GM12878 (cell line): ENCODE measurements at regions not wholly inside any gene's neighbourhood (a gene's known extent, or its start where the extent isn't known, plus 50 kb on each side); places are given as distances from the start of the nearest gene placed in this dataset.

Source experiments
- ATAC-seq: fragments of 200-7000 bp; cut with Tn5 transposase; 3 replicates; pipeline ENCODE4 v1.9.1; 2020; ENCODE audit warnings: mild to moderate bottlenecking, moderate library complexity
- BruUV-seq: library from RNA; stranded (reverse); fragments of 400-500 nt; replicated peaks from 2 replicates; lab custom pipeline; 2021; lab: Mats Ljungman, UMichigan
- CTCF ChIA-PET: fragments of 300-600 bp; sonication (Branson Sonifier 250); formaldehyde crosslinking; extraction: SDS; loops from one replicate; lab custom pipeline; 2021; ENCODE audit warnings: inconsistent platforms; lab: Yijun Ruan, JAX
- POLR2A ChIA-PET: fragments of 350-600 bp; formaldehyde crosslinking; extraction: SDS; loops from one replicate; lab custom pipeline; 2021; ENCODE audit warnings: inconsistent platforms; lab: Charles Lee
- RAD21 ChIA-PET: fragments of 300-600 bp; sonication (Branson Sonifier 250); formaldehyde crosslinking; loops from one replicate; lab custom pipeline; 2023; ENCODE audit warnings: antibody characterized with exemption; ENCODE audit not compliant: unreplicated experiment; lab: Charles Lee
- SMC1A ChIA-PET: fragments of 300-600 bp; sonication (Branson Sonifier 250); formaldehyde crosslinking; loops from one replicate; lab custom pipeline; 2023; ENCODE audit not compliant: unreplicated experiment, uncharacterized antibody; lab: Charles Lee
- DNase-seq: peaks from one replicate; pipeline ENCODE4 v3.0.0-alpha.2; 2011; ENCODE audit warnings: low read depth, low spot score
- FAIRE-seq: peaks from 3 replicates; lab custom pipeline; 2011; peaks lifted over from hg19 to GRCh38; lab: Jason Lieb, UNC
- H2AFZ ChIP-seq: 2 replicates; pipeline ENCODE4 v1.6.0; 2011; ENCODE audit warnings: low read depth, low read length, control low read depth; ENCODE audit not compliant: control insufficient read depth
- H3K27ac ChIP-seq: 2 replicates; pipeline ENCODE4 v1.5.1; 2011; ENCODE audit warnings: control low read depth; ENCODE audit not compliant: control insufficient read depth, insufficient read depth
- H3K27me3 ChIP-seq, 2 experiments: replicated peaks in 1 of 2; 2 replicates each; pipeline versions ENCODE4 v1.6.0 to v1.6.1; 2011; ENCODE audit warnings: low read length in 1 of 2; ENCODE audit not compliant: control insufficient read depth in 2 of 2, insufficient read depth in 2 of 2
- H3K36me3 ChIP-seq, 2 experiments: 2 replicates each; pipeline ENCODE4 v1.5.1; 2011; ENCODE audit warnings: low read length in 1 of 2; ENCODE audit not compliant: control insufficient read depth in 2 of 2, insufficient read depth in 2 of 2
- H3K4me1 ChIP-seq: 2 replicates; pipeline ENCODE4 v1.6.1; 2011; ENCODE audit warnings: mild to moderate bottlenecking, low read length, moderate library complexity, mixed read lengths; ENCODE audit not compliant: control insufficient read depth, insufficient read depth
- H3K4me2 ChIP-seq: 2 replicates; pipeline ENCODE4 v1.6.0; 2011; ENCODE audit warnings: control low read depth; ENCODE audit not compliant: control insufficient read depth, insufficient read depth
- H3K4me3 ChIP-seq: fragments of 200-600 bp; sonication (generic); 2 replicates; pipeline ENCODE4 v1.5.1; 2016
- H3K79me2 ChIP-seq: 2 replicates; pipeline ENCODE4 v1.6.0; 2011; ENCODE audit warnings: low read length; ENCODE audit not compliant: control insufficient read depth, insufficient read depth
- H3K9ac ChIP-seq: 2 replicates; pipeline ENCODE4 v1.8.0; 2011; ENCODE audit warnings: low read length, control low read depth, mixed read lengths; ENCODE audit not compliant: control insufficient read depth, insufficient read depth
- H3K9me3 ChIP-seq: replicated peaks from 3 replicates; pipeline ENCODE4 v1.5.1; 2011; ENCODE audit warnings: mild to moderate bottlenecking, low read length; ENCODE audit not compliant: control insufficient read depth, insufficient read depth
- H4K20me1 ChIP-seq: 2 replicates; pipeline ENCODE4 v1.6.0; 2011; ENCODE audit not compliant: control insufficient read depth, insufficient read depth
- BMI1 ChIP-seq: fragments of 450-650 bp; IDR thresholded peaks from 2 replicates; pipeline ENCODE4 v1.6.1; 2016; ENCODE audit warnings: mild to moderate bottlenecking, moderate library complexity, borderline replicate concordance
- CEBPB ChIP-seq, 2 experiments: fragments of 150-350 bp in 1 of 2; IDR thresholded peaks; 2 replicates each; pipeline ENCODE4 v1.6.1; 2012 to 2014; ENCODE audit warnings: low read depth in 2 of 2, low read length in 2 of 2, borderline replicate concordance in 1 of 2, inconsistent platforms in 1 of 2
- EGR1 ChIP-seq, 2 experiments: IDR thresholded peaks; 1 replicate in 1 of 2; 2 replicates in 1 of 2; pipeline ENCODE4 v1.6.1; 2011 to 2012; ENCODE audit warnings: low read depth in 2 of 2, low read length in 2 of 2, borderline replicate concordance in 1 of 2, mild to moderate bottlenecking in 1 of 2, moderate library complexity in 1 of 2
- IKZF2 ChIP-seq, 2 experiments: fragments of 450-650 bp; IDR thresholded peaks; 2 replicates each; pipeline ENCODE4 v1.6.1; 2017; ENCODE audit warnings: mild to moderate bottlenecking in 2 of 2, moderate library complexity in 2 of 2
- IRF3 ChIP-seq: fragments of 450-650 bp; IDR thresholded peaks from 2 replicates; pipeline ENCODE4 v1.6.1; 2014; ENCODE audit warnings: mild to moderate bottlenecking
- JUND ChIP-seq: IDR thresholded peaks from 2 replicates; pipeline ENCODE4 v1.6.1; 2012; ENCODE audit warnings: low read depth, mild to moderate bottlenecking, low read length, improper control_type of control experiment, moderate library complexity
- KAT2A ChIP-seq: conservative IDR thresholded peaks from 2 replicates; pipeline ENCODE4 v1.6.1; 2011; ENCODE audit warnings: low read depth, low read length; ENCODE audit not compliant: control insufficient read depth
- MYC ChIP-seq: IDR thresholded peaks from 2 replicates; pipeline ENCODE4 v1.6.1; 2011; ENCODE audit warnings: mild to moderate bottlenecking, low read length, moderate library complexity, inconsistent platforms; ENCODE audit not compliant: insufficient read depth, insufficient replicate concordance, insufficient read length, severe bottlenecking
- NFYA ChIP-seq: IDR thresholded peaks from 2 replicates; pipeline ENCODE4 v1.6.1; 2011; ENCODE audit warnings: low read depth, mild to moderate bottlenecking, low read length, improper control_type of control experiment, borderline replicate concordance
- NFYB ChIP-seq: IDR thresholded peaks from 2 replicates; pipeline ENCODE4 v1.6.1; 2011; ENCODE audit warnings: low read depth, mild to moderate bottlenecking, low read length, improper control_type of control experiment, moderate library complexity; ENCODE audit not compliant: insufficient read depth
- RCOR1 ChIP-seq: conservative IDR thresholded peaks from 2 replicates; pipeline ENCODE4 v1.6.1; 2012; ENCODE audit warnings: low read depth, low read length, improper control_type of control experiment
- SIN3A ChIP-seq: IDR thresholded peaks from 2 replicates; pipeline ENCODE4 v1.6.1; 2012; ENCODE audit warnings: low read depth, low read length, improper control_type of control experiment
- SPI1 ChIP-seq: IDR thresholded peaks from 2 replicates; pipeline ENCODE4 v1.6.1; 2011; ENCODE audit warnings: low read depth, mild to moderate bottlenecking, low read length, moderate library complexity, borderline replicate concordance; ENCODE audit not compliant: insufficient read depth
- WGBS: methylation state at CpG from one replicate; pipeline ENCODE4 v1.1.6; 2016; ENCODE audit warnings: low lambda C conversion rate; ENCODE audit not compliant: insufficient replicate concordance, insufficient coverage; ENCODE audit errors: missing lambda C conversion rate; 5-methylcytosine and 5-hydroxymethylcytosine counted together
- in situ Hi-C: fragments of 300-500 bp; cut with MboI; formaldehyde crosslinking; loops from 9 replicates; pipeline ENCODE4 v1.14.3; 2018; ENCODE audit warnings: mixed read lengths
- intact Hi-C: fragments of 100-400 bp; cut with micrococcal nuclease; formaldehyde crosslinking; loops from one replicate; pipeline ENCODE4 v1.14.2; 2022; ENCODE audit not compliant: unreplicated experiment

- Histone ChIP-seq H3K4me2 (no peak overlapping the region), H3K9ac (no peak overlapping the region), H3K27me3 (no peaks in the 10 kb centered on the region), H3K9me3 (no peaks in the 10 kb centered on the region), H3K4me3 (no peak overlapping the region), H3K79me2 (no peaks in the 10 kb centered on the region), H4K20me1 (no peaks in the 10 kb centered on the region), H3K36me3 (no peaks in the 10 kb centered on the region), H3K27ac (no peak overlapping the region), H2AFZ (no peak overlapping the region), H3K4me1 (no peaks in the 10 kb centered on the region)
- no TSS peak for BruUV-seq
- CTCF ChIA-PET = no interaction called here
- DNase-seq (no peak), ATAC-seq (no peak), FAIRE-seq (no peak)
- TF ChIP-seq SIN3A = no peak
- intact Hi-C loops (no loop called here), in situ Hi-C loops (no loop called here)
- RAD21 ChIA-PET = no interaction called here
- SMC1A ChIA-PET = interaction anchor here (0.6 to 0.7 kb wide), 2 partner anchors 167 to 243 kb away, joined by 3 to 4 read pairs; no protein-coding TSS in a partner anchor
- POLR2A ChIA-PET = no interaction called here
- 24% methylated on average over 3 of the region's 3 CpGs for WGBS
Observed at GRCh38 chr12:61137677-61138414, 1122.4 kb upstream of the USP15 start.

- Histone ChIP-seq H3K36me3 (no peaks in the 10 kb centered on the region), H3K4me3 (no peak overlapping the region), H3K9ac (no peak overlapping the region), H2AFZ (no peak overlapping the region), H3K9me3 (no peaks in the 10 kb centered on the region), H3K79me2 (no peaks in the 10 kb centered on the region), H4K20me1 (no peaks in the 10 kb centered on the region), H3K27me3 (no peaks in the 10 kb centered on the region), H3K4me2 (no peak overlapping the region), H3K27ac (no peak overlapping the region)
- no peak for DNase-seq
- CTCF ChIA-PET = no interaction called here
- FAIRE-seq = no peak
- SMC1A ChIA-PET = no interaction called here
- RAD21 ChIA-PET = no interaction called here
- BruUV-seq = no TSS peak
- POLR2A ChIA-PET = no interaction called here
- no peak for ATAC-seq
- TF ChIP-seq RCOR1 (no peak), IRF3 (no peak), CEBPB (IDR thresholded peaks at IDR 0.05; ENCODE audit: borderline replicate concordance in 1 of 2, low read depth in 2 of 2, low read length in 2 of 2) (no peak), NFYA (no peak), KAT2A (no peak), NFYB (no peak), MYC (no peak), JUND (no peak), SPI1 (no peak), IKZF2 (IDR thresholded peaks at IDR 0.05) (no peak), EGR1 (IDR thresholded peaks at IDR 0.05; ENCODE audit: borderline replicate concordance in 1 of 2, low read depth in 2 of 2, low read length in 2 of 2) (no peak), BMI1 (no peak)
- TF ChIP-seq, all 136 proteins: peak for 0
- in situ Hi-C loops (no loop called here), intact Hi-C loops (no loop called here)
- no peaks in the 10 kb centered on the region for H3K4me1 ChIP-seq
Observed at GRCh38 chr12:61138415-61138759, 1121.8 kb upstream of the USP15 start.
